A549 (cell line): ENCODE measurements at regions not wholly inside any gene's neighbourhood (a gene's known extent, or its start where the extent isn't known, plus 50 kb on each side); places are given as distances from the start of the nearest gene placed in this dataset.

Experiments
- CTCF ChIP-seq: fragments of >200 bp; sonication (Bioruptor Twin); formaldehyde crosslinking; IDR thresholded peaks from 3 replicates; pipeline ENCODE4 v1.5.1; 2016
- EHMT2 ChIP-seq: fragments of 200-600 bp; sonication (generic); IDR thresholded peaks from 2 replicates; pipeline ENCODE4 v1.6.1; 2016; ENCODE audit warnings: antibody characterized with exemption, low read depth, mild to moderate bottlenecking, moderate library complexity
- POLR2A ChIP-seq: IDR thresholded peaks from 2 replicates; pipeline ENCODE4 v1.6.1; 2012; ENCODE audit warnings: mild to moderate bottlenecking, low read length
- RAD21 ChIP-seq, 2 experiments: fragments of >200 bp in 1 of 2; sonication (Bioruptor Twin) in 1 of 2; formaldehyde crosslinking in 1 of 2; IDR thresholded peaks in 1 of 2; conservative IDR thresholded peaks in 1 of 2; 2 replicates in 1 of 2; 3 replicates in 1 of 2; pipeline ENCODE4 v1.6.1; 2012 to 2018; ENCODE audit warnings: inconsistent platforms in 1 of 2
- REST ChIP-seq: fragments of 200-600 bp; sonication (generic); IDR thresholded peaks from 2 replicates; pipeline ENCODE4 v1.6.1; 2016; ENCODE audit warnings: antibody characterized with exemption, mild to moderate bottlenecking, moderate library complexity
- ZFP36 ChIP-seq: fragments of 450-650 bp; IDR thresholded peaks from 2 replicates; pipeline ENCODE4 v1.6.1; 2014; ENCODE audit warnings: borderline replicate concordance; ENCODE audit not compliant: partially characterized antibody

GRCh38 chr5:159430361-159431012 is 100.2 kb upstream of the IL12B start:
- TF ChIP-seq CTCF (no peak), EHMT2 (no peak), ZFP36 (no peak), POLR2A (no peak), RAD21 (conservative IDR thresholded peaks at IDR 0.05 in 1 of 2, IDR thresholded peaks at IDR 0.05 in 1 of 2) (no peak), REST (no peak)
